TTC549 (cell line): ENCODE measurements at regions not wholly inside any gene's neighbourhood (a gene's known extent, or its start where the extent isn't known, plus 50 kb on each side); places are given as distances from the start of the nearest gene placed in this dataset.
"Not testable (repeated sequence)": the region's sequence is repeated elsewhere in the genome, so short reads cannot be mapped to it uniquely, and the experiment has no call there.

Source experiments
- FAIRE-seq: peaks from 2 replicates; lab custom pipeline; 2012; peaks lifted over from hg19 to GRCh38; lab: Jason Lieb, UNC

DNA sequence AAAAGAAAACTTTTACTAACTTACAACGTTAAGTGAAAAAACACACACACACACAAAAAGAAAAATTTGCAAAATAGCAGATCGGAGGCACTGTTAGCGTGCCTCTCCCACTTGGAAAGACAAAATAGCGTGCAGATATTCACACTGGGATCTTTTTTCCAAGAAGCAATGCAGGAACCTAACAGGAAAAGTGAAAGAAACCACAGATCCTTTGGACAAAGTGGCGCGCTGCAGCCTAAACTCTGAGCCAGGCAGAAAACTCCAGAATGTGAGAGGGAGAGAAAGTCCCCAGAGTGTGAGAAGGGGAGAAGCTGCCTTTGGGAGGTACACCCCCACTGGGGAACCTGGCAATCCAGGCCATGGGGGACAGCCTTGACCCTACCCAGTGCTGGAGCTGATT is 70.7 kb upstream of the SERPINE2 start:
- no peak for FAIRE-seq

DNA sequence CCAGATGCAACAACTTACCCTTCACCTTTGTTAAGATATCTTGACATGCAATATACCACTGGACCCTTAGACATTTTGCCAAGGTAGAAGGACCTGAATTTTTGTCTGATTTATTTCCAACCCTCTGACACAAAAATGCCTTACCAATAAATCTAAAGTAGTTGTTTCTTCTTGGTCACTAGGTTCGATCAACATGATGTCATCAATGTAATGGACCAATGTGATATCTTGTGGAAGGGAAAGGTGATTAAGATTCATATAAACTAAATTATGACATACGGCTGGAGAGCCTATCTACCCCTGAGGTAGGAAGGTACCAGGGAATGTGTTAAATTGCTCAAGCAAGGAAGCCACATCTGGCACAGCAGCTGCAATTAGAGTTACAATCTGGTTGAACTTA is 67.7 kb upstream of the SERPINE2 start:
- FAIRE-seq, result no peak

DNA sequence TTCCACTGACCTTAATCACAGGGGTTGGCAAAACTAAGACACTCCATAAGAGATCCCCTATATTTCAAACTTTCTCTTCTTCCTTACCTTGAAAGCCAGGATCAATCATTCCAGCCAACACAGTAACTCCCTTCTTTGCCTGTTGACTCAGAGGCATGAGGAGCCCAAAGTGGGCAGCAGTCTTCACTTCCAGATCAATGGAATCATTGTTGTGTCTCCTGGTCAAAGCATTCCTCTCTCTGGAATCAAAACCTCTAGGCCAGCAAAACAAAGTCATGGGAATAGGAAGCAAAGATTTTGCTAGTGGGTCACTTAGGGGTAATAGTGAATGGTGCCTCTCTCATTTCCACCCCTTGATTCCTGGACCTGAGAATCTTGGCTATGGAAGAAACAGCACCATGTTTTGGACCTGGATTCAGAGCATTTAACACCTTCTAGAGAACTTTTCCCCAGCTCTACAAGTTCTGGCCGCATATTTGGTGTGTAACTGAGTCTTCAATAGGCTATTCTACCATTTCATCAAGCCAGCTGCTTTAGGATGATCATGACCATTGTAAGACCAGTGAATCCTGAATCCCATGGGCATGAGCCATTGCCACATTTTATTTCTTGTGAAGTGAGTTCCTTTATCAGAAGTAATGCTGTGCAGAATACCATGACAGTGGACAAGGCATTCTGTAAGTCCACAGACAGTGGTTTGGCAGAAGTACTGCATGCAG is 65.7 kb upstream of the SERPINE2 start:
- FAIRE-seq, result no peak

DNA sequence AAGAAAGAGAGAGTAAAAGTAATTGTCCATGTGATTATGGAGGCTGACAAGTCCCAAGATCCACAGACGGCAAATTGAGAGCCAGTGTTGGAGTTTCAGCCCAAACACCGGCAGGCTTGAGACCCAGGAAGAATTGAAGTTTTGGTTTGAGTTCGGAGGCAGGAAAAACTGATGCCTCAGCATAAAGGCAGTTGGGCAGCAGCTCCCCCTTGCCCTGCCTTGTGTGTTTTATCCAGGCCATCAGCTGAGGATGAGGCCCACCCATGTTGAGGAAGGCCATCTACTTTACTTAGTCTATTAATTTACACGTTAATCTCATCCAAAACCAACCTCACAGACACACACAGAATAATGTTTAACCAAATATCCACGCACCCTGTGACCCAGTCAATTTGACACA is 64.6 kb upstream of the SERPINE2 start:
- no peak for FAIRE-seq

DNA sequence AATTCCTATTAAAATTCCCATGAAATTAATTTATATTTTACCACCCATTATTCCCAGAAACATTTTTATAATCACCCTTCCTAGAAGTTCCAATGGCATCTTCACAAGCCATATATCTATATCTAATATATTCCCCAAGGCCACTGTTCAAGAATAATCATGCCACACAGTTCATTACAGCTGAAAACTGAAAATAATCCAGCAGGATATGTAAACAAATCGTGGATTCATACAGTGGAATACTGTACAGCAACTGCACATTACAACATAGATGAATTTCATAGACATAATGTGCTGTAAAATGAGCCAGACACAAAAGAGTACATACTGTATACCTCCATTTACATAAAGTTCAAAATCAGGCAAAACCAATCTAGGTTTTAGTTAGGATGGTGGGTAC is 63.9 kb upstream of the SERPINE2 start:
- FAIRE-seq, result no peak

DNA sequence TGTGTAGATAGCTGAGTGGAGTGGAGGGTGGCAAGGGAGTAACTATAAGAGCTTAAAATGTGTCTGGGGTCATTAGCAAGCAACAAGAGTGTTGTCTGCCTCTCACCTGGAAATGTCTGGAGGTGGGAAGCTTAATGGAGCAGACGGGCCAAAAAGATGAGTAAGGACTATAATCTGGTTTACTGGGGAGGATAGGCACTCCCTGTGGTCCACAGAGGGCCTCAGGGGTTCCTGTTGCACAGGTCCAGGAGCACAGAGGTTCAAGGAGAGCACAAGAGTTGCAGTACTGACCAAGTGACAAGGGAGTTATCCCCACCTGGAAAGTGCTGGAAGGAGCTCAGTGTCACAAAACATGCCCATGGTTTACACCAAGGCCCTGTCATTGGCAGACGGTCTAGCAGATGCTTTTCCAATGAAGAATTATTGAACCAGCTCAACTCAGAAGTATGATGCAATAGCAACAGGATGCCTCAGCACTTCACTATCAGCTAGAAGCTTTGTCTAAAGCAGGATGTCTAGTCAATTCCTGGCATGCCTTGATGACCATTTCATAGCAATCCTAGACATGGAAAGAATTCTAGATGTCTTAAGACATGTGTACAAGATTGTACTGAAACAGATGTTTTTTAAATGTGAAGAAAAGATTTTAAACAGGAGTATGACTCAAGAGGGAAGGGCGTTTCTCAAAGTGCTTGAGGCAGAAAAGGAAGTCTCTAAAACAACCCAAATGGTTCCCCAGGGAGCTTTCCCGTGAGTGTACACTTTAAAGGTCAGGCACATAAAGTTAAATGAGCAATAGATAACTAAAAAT is 62.9 kb upstream of the SERPINE2 start:
- no peak for FAIRE-seq

DNA sequence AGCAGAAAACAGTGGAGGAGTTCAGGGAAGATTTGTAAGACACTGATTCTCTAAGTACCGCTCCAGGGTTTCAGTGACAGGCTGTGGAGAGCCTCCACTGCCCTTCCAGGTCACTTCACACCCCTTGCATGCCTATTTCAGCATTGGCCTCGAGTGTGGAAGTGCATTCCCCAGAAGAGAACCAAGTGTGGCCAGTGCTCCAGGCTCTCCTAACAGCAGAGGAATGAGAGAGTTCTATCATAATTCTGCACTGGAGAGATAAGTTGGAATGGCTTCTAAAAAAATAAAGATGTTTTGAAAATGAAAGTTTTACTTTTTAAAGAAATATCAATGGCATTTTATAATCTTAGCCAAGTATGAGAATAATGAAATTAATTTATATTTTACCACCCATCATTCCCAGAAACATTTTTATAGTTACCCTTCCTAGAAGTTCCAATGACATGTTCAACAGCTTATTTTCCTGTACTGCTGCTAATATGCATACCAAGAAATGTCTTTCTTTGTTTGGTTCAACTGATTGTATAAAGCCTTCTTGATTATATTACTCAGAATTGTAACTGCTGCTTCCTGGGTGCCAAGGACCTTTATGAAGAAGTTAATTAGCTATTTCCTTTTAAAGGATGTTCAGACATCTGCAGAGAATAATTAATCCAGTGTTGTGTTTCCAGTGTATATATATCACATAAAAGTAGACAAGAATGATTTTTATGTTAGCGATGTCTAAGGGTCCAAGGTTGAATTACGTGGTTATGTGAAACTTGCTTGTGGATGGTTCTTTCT is 61.0 kb upstream of the SERPINE2 start:
- no peak for FAIRE-seq

DNA sequence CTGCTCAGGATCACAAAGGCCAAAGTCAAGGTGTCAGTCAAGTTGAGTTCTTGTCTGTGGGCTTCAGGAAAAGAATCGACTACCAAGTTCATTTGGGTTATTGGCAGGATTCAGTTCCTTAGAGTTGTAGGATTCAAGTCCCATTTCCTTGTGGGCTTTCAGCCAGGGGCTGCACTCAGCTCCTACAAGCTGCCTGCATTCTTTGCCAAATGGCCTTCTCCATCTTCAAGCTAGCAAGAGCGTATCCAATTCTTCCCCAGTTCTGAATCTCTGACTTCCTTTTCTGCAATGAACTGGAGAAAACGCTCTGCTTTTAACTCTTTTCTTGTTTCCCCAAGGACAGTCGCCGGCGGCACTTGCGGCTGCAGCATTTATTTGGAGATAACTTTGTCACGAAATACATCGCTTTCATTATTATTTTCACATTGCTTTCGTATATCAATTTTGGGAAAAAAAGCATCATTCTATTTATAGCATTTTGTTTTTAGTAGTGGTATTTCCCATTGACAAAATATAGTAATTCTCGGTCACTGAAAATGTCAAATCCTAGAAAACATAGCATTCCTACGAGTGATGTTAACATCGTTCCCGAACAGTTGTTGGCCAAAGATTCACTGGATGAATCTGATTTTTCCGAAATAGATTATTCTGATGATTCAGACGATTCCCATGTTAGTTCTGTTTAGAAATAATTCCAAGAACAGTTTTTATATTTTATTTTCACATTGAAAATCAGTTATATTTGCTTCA is 59.6 kb upstream of the SERPINE2 start:
- no peak for FAIRE-seq

DNA sequence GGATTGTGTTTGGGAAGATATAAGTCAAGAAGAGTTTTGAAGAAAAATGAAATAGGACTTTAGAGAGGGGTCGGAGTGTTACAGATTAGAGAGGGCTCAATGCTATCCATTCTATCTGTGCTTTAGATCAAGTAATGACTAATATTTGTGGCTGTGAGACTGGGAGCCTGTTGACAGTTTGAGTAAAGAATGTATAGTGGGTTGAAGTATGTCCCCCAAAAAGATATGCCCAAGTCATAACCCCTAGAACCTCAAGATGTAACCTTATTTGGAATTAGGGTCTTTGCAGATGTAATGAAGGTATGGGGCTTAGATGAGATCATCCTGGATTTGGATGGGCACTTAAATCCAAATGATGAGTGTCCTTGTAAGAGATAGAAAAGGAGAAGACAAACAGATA is 55.3 kb upstream of the SERPINE2 start:
- no peak for FAIRE-seq

DNA sequence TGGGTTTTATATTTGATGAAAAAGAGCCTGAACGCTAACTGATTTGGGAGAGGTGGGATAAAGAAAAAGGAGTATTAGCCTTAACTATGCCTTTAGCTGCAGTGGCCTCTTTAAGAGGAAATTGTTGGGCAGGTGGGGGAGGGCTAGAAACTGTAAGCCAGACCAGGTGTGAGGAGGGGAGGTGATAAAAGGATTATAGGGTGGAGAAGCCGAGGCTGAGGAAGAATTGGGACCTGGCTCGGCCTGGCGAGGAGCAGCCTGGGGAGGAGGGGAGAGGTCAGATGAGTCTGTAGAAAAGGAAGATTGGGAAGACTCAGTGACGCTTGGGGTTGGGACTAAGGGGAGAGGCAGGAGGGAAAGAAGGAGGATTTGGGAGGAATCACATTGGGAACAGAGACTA is 52.6 kb upstream of the SERPINE2 start:
- not testable (repeated sequence) for FAIRE-seq

DNA sequence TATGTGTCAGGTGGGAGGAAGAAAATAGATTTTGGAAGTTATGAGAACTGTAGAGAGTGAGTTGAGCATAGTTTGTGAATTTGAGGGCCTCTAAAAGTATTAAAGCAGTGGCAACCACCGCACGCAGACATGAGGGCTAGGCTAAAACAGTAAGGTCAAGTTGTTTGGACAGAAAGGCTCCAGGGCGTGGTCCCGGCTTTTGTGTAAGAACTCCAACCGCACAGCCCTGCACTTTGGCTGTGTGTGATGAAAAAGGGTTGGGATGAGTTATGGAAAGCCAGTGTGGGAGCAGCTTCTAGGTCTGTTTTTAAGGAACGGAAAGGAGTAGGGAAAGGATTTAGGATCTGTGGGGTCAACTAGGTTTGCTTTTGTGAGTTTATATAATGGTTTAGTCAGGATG is 50.5 kb upstream of the SERPINE2 start:
- not testable (repeated sequence) for FAIRE-seq
